Neural progenitor cell (in vitro differentiated cells): ENCODE measurements at regions not wholly inside any gene's neighbourhood (a gene's known extent, or its start where the extent isn't known, plus 50 kb on each side); places are given as distances from the start of the nearest gene placed in this dataset.

Experiments
- DNase-seq: peaks from one replicate; pipeline ENCODE4 v3.0.0-alpha.2; 2016; ENCODE audit warnings: low spot score
- H2AFZ ChIP-seq: fragments of 200-600 bp; sonication (generic); replicated peaks from 2 replicates; pipeline ENCODE4 v1.6.1; 2016; ENCODE audit warnings: antibody characterized with exemption
- H3F3A ChIP-seq: fragments of 200-600 bp; sonication (generic); 2 replicates; pipeline ENCODE4 v1.6.1; 2016; ENCODE audit warnings: antibody characterized with exemption, low read depth
- H3K27ac ChIP-seq: fragments of 200-600 bp; sonication (generic); 2 replicates; pipeline ENCODE4 v1.5.1; 2016; ENCODE audit warnings: mild to moderate bottlenecking
- H3K27me3 ChIP-seq: fragments of 200-600 bp; sonication (generic); 2 replicates; pipeline ENCODE4 v1.6.1; 2016; ENCODE audit warnings: mild to moderate bottlenecking, moderate library complexity
- H3K36me3 ChIP-seq: fragments of 200-600 bp; sonication (generic); 2 replicates; pipeline ENCODE4 v1.5.1; 2016
- H3K4me1 ChIP-seq: fragments of 200-600 bp; sonication (generic); 2 replicates; pipeline ENCODE4 v1.6.1; 2016; ENCODE audit warnings: mixed run types
- H3K4me2 ChIP-seq: fragments of 200-600 bp; sonication (generic); 2 replicates; pipeline ENCODE4 v1.6.1; 2016
- H3K4me3 ChIP-seq: fragments of 200-600 bp; sonication (generic); 2 replicates; pipeline ENCODE4 v1.5.1; 2016
- H3K79me2 ChIP-seq: fragments of 200-600 bp; sonication (generic); 2 replicates; pipeline ENCODE4 v1.6.1; 2016; ENCODE audit warnings: low read depth
- H3K9ac ChIP-seq: fragments of 200-600 bp; sonication (generic); 2 replicates; pipeline ENCODE4 v1.6.1; 2016
- H3K9me3 ChIP-seq: fragments of 200-600 bp; sonication (generic); 2 replicates; pipeline ENCODE4 v1.5.1; 2016; ENCODE audit warnings: low read depth
- H4K20me1 ChIP-seq: fragments of 200-600 bp; sonication (generic); 2 replicates; pipeline ENCODE4 v1.6.1; 2016; ENCODE audit warnings: low read depth
- H3K27ac Mint-ChIP-seq: 3 replicates; pipeline ENCODE4 v1.8.0; 2021; ENCODE audit warnings: mixed read lengths
- H3K27me3 Mint-ChIP-seq: 2 replicates; pipeline ENCODE4 v1.8.0; 2022; ENCODE audit warnings: low read depth, mild to moderate bottlenecking, inconsistent platforms, moderate library complexity, mixed read lengths; ENCODE audit not compliant: insufficient read depth
- H3K36me3 Mint-ChIP-seq: 3 replicates; pipeline ENCODE4 v1.8.0; 2021; ENCODE audit warnings: mixed read lengths
- H3K4me1 Mint-ChIP-seq: 3 replicates; pipeline ENCODE4 v1.8.0; 2021; ENCODE audit warnings: mixed read lengths
- H3K4me3 Mint-ChIP-seq: 3 replicates; pipeline ENCODE4 v1.8.0; 2021; ENCODE audit warnings: mild to moderate bottlenecking, moderate library complexity, mixed read lengths
- H3K9me3 Mint-ChIP-seq: 3 replicates; pipeline ENCODE4 v1.8.0; 2020; ENCODE audit warnings: mixed read lengths
- CTCF ChIP-seq: fragments of 200-600 bp; sonication (generic); IDR thresholded peaks from 2 replicates; pipeline ENCODE4 v1.5.1; 2017; ENCODE audit warnings: antibody characterized with exemption, mild to moderate bottlenecking
- EZH2 ChIP-seq: fragments of 200-600 bp; sonication (generic); IDR thresholded peaks from 2 replicates; pipeline ENCODE4 v1.6.1; 2017; ENCODE audit warnings: antibody characterized with exemption, mild to moderate bottlenecking, moderate library complexity
- EZH2phosphoT487 ChIP-seq: fragments of 200-600 bp; sonication (generic); IDR thresholded peaks from 2 replicates; pipeline ENCODE4 v1.6.1; 2017; ENCODE audit warnings: antibody characterized with exemption

- H2AFZ ChIP-seq: no peak overlapping the region
- H3K9ac ChIP-seq: no peak overlapping the region
- Mint-ChIP-seq H3K4me1 (peaks cover 7% of the 10 kb centered on the region), H3K27me3 (peaks cover 3% of the 10 kb centered on the region), H3K36me3 (no peaks in the 10 kb centered on the region), H3K27ac (no peak overlapping the region), H3K9me3 (no peaks in the 10 kb centered on the region), H3K4me3 (no peak overlapping the region)
- H3K27ac ChIP-seq: no peak overlapping the region
- no peaks in the 10 kb centered on the region for H4K20me1 ChIP-seq
- H3K4me2 ChIP-seq: no peak overlapping the region
- H3K9me3 ChIP-seq: no peaks in the 10 kb centered on the region
- no peaks in the 10 kb centered on the region for H3K27me3 ChIP-seq
- TF ChIP-seq EZH2 (no peak), CTCF (no peak), EZH2phosphoT487 (no peak)
- H3K36me3 ChIP-seq: no peaks in the 10 kb centered on the region
- no peaks in the 10 kb centered on the region for H3F3A ChIP-seq
- no peaks in the 10 kb centered on the region for H3K4me1 ChIP-seq
- H3K4me3 ChIP-seq: no peak overlapping the region
- no peaks in the 10 kb centered on the region for H3K79me2 ChIP-seq
- DNase-seq: no peak
Observed at GRCh38 chr6:117076076-117076475, 189.3 kb upstream of the VGLL2 start.

- peaks cover 4% of the 10 kb centered on the region for H3K4me1 Mint-ChIP-seq
- Histone ChIP-seq H3K36me3 (no peaks in the 10 kb centered on the region), H3K4me3 (no peak overlapping the region), H3K27ac (no peak overlapping the region), H3K9ac (no peak overlapping the region), H3K79me2 (no peaks in the 10 kb centered on the region), H3K27me3 (no peaks in the 10 kb centered on the region), H3K9me3 (no peaks in the 10 kb centered on the region), H3K4me2 (no peak overlapping the region), H3F3A (no peaks in the 10 kb centered on the region), H2AFZ (no peak overlapping the region), H3K4me1 (no peaks in the 10 kb centered on the region), H4K20me1 (no peaks in the 10 kb centered on the region)
- no peak overlapping the region for H3K4me3 Mint-ChIP-seq
- no peak overlapping the region for H3K27ac Mint-ChIP-seq
- H3K27me3 Mint-ChIP-seq: peaks cover 3% of the 10 kb centered on the region
- no peak for TF ChIP-seq CTCF
- no peak for TF ChIP-seq EZH2phosphoT487
- TF ChIP-seq EZH2: no peak
- no peaks in the 10 kb centered on the region for H3K36me3 Mint-ChIP-seq
- no peak for DNase-seq
- no peaks in the 10 kb centered on the region for H3K9me3 Mint-ChIP-seq
Observed at GRCh38 chr6:117077300-117077699, 188.1 kb upstream of the VGLL2 start.

- no peaks in the 10 kb centered on the region for H3K4me1 Mint-ChIP-seq
- Histone ChIP-seq H3K79me2 (no peaks in the 10 kb centered on the region), H3K27ac (no peak overlapping the region), H3K4me2 (no peak overlapping the region), H3F3A (no peaks in the 10 kb centered on the region), H2AFZ (no peak overlapping the region), H4K20me1 (no peaks in the 10 kb centered on the region), H3K36me3 (no peaks in the 10 kb centered on the region), H3K27me3 (no peaks in the 10 kb centered on the region), H3K9ac (no peak overlapping the region), H3K4me1 (no peaks in the 10 kb centered on the region), H3K4me3 (no peak overlapping the region), H3K9me3 (no peaks in the 10 kb centered on the region)
- no peaks in the 10 kb centered on the region for H3K9me3 Mint-ChIP-seq
- no peak overlapping the region for H3K27ac Mint-ChIP-seq
- TF ChIP-seq EZH2phosphoT487 (no peak), CTCF (no peak), EZH2 (no peak)
- DNase-seq: no peak
- peaks cover 3% of the 10 kb centered on the region for H3K27me3 Mint-ChIP-seq
- H3K36me3 Mint-ChIP-seq: no peaks in the 10 kb centered on the region
- H3K4me3 Mint-ChIP-seq: no peak overlapping the region
Observed at GRCh38 chr6:117078624-117079023, 186.7 kb upstream of the VGLL2 start.

GRCh38 chr6:117079951-117080350 lies 185.4 kb upstream of the VGLL2 start:
- Histone ChIP-seq H3K9ac (no peak overlapping the region), H2AFZ (no peak overlapping the region), H3K27me3 (no peaks in the 10 kb centered on the region), H3K27ac (no peak overlapping the region), H3K79me2 (no peaks in the 10 kb centered on the region), H3K36me3 (no peaks in the 10 kb centered on the region), H3K4me3 (no peak overlapping the region), H3K9me3 (no peaks in the 10 kb centered on the region), H3F3A (no peaks in the 10 kb centered on the region), H3K4me2 (no peak overlapping the region), H4K20me1 (no peaks in the 10 kb centered on the region), H3K4me1 (no peaks in the 10 kb centered on the region)
- H3K27ac Mint-ChIP-seq: no peak overlapping the region
- TF ChIP-seq CTCF (no peak), EZH2 (no peak)
- H3K4me1 Mint-ChIP-seq: no peaks in the 10 kb centered on the region
- no peaks in the 10 kb centered on the region for H3K36me3 Mint-ChIP-seq
- H3K27me3 Mint-ChIP-seq: peaks cover 3% of the 10 kb centered on the region
- DNase-seq: no peak
- no peaks in the 10 kb centered on the region for H3K9me3 Mint-ChIP-seq
- no peak overlapping the region for H3K4me3 Mint-ChIP-seq
